Ovary (tissue), 3 donors: ENCODE measurements at regions not wholly inside any gene's neighbourhood (a gene's known extent, or its start where the extent isn't known, plus 50 kb on each side); places are given as distances from the start of the nearest gene placed in this dataset.

ENCODE experiments used
- EP300 ChIP-seq: sonication (generic); formaldehyde crosslinking; IDR thresholded peaks from one replicate; pipeline ENCODE4 v1.6.1; 2017; ENCODE audit warnings: antibody characterized with exemption
- POLR2A ChIP-seq: fragments of 450-650 bp; IDR thresholded peaks from one replicate; pipeline ENCODE4 v1.6.1; 2017; ENCODE audit warnings: antibody characterized with exemption, mild to moderate bottlenecking, moderate library complexity
- TF ChIP-seq, protein P1 (sequence below), 3 donors: fragments of 450-650 bp in 2 of 3; fragments of 200-600 bp in 1 of 3; IDR thresholded peaks; one replicate each; pipeline versions ENCODE4 v1.5.1 to v1.8.0; 2016 to 2022; ENCODE audit warnings: antibody characterized with exemption in 3 of 3, mild to moderate bottlenecking in 1 of 3
- donor health status: DM: no; HTN: no; CAD: no.

DNA sequence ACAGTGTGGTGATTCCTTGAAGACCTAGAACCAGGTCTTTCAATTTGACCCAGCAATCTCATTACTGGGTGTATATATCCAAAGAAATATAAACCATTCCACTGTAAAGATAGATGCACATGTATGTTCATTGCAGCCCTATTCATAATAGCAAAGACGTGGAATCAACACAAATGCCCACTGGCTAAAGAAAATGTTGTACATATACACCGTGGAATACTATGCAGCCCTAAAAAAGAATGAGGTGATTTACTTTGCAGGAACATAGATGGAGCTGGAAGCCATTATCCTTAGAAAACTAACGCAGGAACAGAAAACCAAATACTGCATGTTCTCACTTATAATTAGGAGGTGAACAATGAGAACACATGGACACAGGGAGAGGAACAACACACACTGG is 278.0 kb upstream of the KCND2 start:
- TF ChIP-seq, protein P1, sequence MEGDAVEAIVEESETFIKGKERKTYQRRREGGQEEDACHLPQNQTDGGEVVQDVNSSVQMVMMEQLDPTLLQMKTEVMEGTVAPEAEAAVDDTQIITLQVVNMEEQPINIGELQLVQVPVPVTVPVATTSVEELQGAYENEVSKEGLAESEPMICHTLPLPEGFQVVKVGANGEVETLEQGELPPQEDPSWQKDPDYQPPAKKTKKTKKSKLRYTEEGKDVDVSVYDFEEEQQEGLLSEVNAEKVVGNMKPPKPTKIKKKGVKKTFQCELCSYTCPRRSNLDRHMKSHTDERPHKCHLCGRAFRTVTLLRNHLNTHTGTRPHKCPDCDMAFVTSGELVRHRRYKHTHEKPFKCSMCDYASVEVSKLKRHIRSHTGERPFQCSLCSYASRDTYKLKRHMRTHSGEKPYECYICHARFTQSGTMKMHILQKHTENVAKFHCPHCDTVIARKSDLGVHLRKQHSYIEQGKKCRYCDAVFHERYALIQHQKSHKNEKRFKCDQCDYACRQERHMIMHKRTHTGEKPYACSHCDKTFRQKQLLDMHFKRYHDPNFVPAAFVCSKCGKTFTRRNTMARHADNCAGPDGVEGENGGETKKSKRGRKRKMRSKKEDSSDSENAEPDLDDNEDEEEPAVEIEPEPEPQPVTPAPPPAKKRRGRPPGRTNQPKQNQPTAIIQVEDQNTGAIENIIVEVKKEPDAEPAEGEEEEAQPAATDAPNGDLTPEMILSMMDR (IDR thresholded peaks at IDR 0.05): no peak
- TF ChIP-seq POLR2A (no peak), EP300 (no peak)
